Vagina (tissue), 2 donors: ENCODE measurements at regions not wholly inside any gene's neighbourhood (a gene's known extent, or its start where the extent isn't known, plus 50 kb on each side); places are given as distances from the start of the nearest gene placed in this dataset.
"Not testable (repeated sequence)": the region's sequence is repeated elsewhere in the genome, so short reads cannot be mapped to it uniquely, and the experiment has no call there.

Experiments used
- DNase-seq, 2 donors: peaks; one replicate each; pipeline ENCODE4 v3.0.0-alpha.2; 2017; ENCODE audit errors: extremely low spot score in 2 of 2
- H3K27ac ChIP-seq: fragments of 200-600 bp; sonication (generic); one replicate; pipeline ENCODE4 v1.5.1; 2019
- H3K27me3 ChIP-seq: fragments of 200-600 bp; sonication (generic); one replicate; pipeline ENCODE4 v1.5.1; 2019
- H3K36me3 ChIP-seq, 2 donors: fragments of 200-600 bp; sonication (generic); one replicate each; pipeline ENCODE4 v1.5.1; 2017 to 2019
- H3K4me1 ChIP-seq: fragments of 200-600 bp; sonication (generic); one replicate; pipeline ENCODE4 v1.5.1; 2019
- H3K4me3 ChIP-seq, 2 donors: fragments of 200-600 bp; sonication (generic); 1 replicate in 1 of 2; 2 replicates in 1 of 2; pipeline ENCODE4 v1.5.1; 2016 to 2019
- H3K9me3 ChIP-seq: fragments of 200-600 bp; sonication (generic); one replicate; pipeline ENCODE4 v1.5.1; 2019
- POLR2A ChIP-seq, 2 donors: fragments of 450-650 bp; IDR thresholded peaks; one replicate each; pipeline ENCODE4 v1.6.1; 2017; ENCODE audit warnings: antibody characterized with exemption in 2 of 2, mild to moderate bottlenecking in 2 of 2, moderate library complexity in 2 of 2
- POLR2AphosphoS5 ChIP-seq, 2 donors: sonication (generic); formaldehyde crosslinking; IDR thresholded peaks; one replicate each; pipeline ENCODE4 v1.9.0; 2017; ENCODE audit warnings: antibody characterized with exemption in 2 of 2, mild to moderate bottlenecking in 2 of 2, low read depth in 1 of 2; ENCODE audit not compliant: insufficient read depth in 1 of 2
- intact Hi-C: fragments of 100-400 bp; cut with DNase I; formaldehyde crosslinking; loops from one replicate; pipeline ENCODE4 v1.15.1; 2023
- TF ChIP-seq, protein P1 (sequence below), 3 experiments: fragments of 450-650 bp in 2 of 3; fragments of 200-600 bp in 1 of 3; sonication (generic) in 1 of 3; IDR thresholded peaks; one replicate each; pipeline ENCODE4 v1.5.1; 2017 to 2019; ENCODE audit warnings: antibody characterized with exemption in 3 of 3, mild to moderate bottlenecking in 2 of 3, moderate library complexity in 2 of 3

DNA sequence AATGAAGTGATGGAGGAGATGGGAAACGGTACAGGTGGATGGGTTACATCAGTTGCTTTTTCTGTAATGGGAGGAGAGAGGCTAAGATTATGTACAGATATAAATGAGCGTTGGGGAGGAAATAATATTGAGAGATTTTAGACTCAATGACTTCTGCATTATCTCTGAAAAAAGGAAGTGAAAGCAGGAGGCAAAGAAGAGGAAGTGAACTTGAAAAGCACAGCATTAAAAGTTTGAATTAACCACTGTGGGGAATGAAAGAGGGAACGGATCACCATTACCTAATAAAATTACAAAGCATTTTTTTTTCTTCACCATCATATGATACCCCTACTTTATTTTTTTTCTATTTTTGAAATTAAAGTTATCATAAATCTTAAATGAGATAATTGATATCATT lies 1025.5 kb downstream of the RPA4 start:
- TF ChIP-seq POLR2AphosphoS5 (IDR thresholded peaks at IDR 0.05; ENCODE audit: insufficient read depth in 1 of 2, low read depth in 1 of 2) (no peak), POLR2A (IDR thresholded peaks at IDR 0.05) (no peak)
- TF ChIP-seq, protein P1, sequence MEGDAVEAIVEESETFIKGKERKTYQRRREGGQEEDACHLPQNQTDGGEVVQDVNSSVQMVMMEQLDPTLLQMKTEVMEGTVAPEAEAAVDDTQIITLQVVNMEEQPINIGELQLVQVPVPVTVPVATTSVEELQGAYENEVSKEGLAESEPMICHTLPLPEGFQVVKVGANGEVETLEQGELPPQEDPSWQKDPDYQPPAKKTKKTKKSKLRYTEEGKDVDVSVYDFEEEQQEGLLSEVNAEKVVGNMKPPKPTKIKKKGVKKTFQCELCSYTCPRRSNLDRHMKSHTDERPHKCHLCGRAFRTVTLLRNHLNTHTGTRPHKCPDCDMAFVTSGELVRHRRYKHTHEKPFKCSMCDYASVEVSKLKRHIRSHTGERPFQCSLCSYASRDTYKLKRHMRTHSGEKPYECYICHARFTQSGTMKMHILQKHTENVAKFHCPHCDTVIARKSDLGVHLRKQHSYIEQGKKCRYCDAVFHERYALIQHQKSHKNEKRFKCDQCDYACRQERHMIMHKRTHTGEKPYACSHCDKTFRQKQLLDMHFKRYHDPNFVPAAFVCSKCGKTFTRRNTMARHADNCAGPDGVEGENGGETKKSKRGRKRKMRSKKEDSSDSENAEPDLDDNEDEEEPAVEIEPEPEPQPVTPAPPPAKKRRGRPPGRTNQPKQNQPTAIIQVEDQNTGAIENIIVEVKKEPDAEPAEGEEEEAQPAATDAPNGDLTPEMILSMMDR (IDR thresholded peaks at IDR 0.05) = no peak
- DNase-seq = no peak
- H3K4me3 ChIP-seq = no peak overlapping the region
- no peak overlapping the region for H3K27ac ChIP-seq
- intact Hi-C loops = no loop called here
- H3K27me3 ChIP-seq = no peaks in the 10 kb centered on the region
- no peaks in the 10 kb centered on the region for H3K9me3 ChIP-seq
- H3K36me3 ChIP-seq = no peaks in the 10 kb centered on the region
- H3K4me1 ChIP-seq = no peaks in the 10 kb centered on the region

DNA sequence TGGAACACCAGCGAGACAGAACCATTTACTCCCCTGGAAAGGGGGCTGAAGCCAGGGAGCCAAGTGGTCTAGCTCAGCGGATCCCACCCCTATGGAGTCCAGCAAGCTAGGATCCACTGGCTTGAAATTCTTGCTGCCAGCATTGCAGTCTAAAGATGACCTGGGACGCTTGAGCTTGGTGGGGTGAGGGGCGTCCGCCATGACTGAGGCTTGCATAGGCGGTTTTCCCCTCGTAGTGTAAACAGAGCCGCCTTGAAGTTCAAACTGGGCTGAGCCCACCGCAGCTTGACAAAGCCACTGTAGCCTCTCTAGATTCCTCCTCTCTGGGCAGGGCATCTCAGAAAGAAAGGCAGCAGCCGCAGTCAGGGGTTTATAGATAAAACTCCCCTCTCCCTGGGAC lies 1031.7 kb downstream of the RPA4 start:
- DNase-seq, H3K4me3 ChIP-seq, H3K9me3 ChIP-seq, H3K4me1 ChIP-seq, intact Hi-C loops, H3K36me3 ChIP-seq, H3K27me3 ChIP-seq, H3K27ac ChIP-seq: not testable (repeated sequence)

DNA sequence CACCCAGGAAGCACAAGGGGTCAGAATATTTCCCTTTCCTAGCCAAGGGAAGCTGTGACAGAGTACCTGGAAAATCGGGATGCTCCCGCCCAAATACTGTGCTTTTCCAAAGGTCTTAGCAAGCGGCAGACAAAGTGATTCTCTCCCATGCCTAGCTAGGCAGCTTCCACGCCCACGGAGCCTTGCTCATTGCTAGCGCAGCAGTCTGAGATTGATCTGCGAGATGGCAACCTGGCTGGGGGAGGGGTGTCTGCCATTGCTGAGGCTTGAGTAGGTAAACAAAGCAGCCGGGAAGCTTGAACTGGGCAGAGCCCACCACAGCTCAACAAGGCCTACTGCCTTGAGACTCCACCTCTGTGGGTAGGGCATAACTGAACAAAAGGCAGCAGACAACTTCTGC lies 1037.5 kb downstream of the RPA4 start:
- H3K27ac ChIP-seq, intact Hi-C loops, DNase-seq, H3K36me3 ChIP-seq, H3K4me3 ChIP-seq, H3K9me3 ChIP-seq, H3K27me3 ChIP-seq, H3K4me1 ChIP-seq: not testable (repeated sequence)

DNA sequence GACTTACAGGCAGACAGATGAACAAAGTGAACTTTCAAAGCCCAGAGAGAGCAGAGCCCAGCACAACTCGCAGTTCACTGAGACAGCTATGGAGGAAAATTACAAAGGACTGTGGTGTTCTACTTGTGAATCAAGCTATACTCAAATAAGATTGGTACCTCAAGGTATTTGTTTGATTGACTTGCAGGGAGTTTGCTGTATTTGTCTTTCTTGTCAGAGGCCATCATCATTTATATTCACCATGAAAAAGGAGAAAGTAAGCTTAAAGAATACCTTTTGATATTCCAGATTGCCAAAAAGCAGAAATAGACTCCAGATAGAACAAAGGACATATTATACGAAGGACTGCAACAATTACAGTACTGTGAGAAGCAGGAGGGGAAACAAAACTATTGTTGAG lies 1047.9 kb downstream of the RPA4 start:
- no peak for DNase-seq
- TF ChIP-seq, protein P1 (IDR thresholded peaks at IDR 0.05) = no peak
- no peak for TF ChIP-seq POLR2AphosphoS5 (IDR thresholded peaks at IDR 0.05; ENCODE audit: insufficient read depth in 1 of 2, low read depth in 1 of 2)
- no peak for TF ChIP-seq POLR2A (IDR thresholded peaks at IDR 0.05)
- H3K4me3 ChIP-seq = no peak overlapping the region
- H3K27ac ChIP-seq = no peak overlapping the region
- no peaks in the 10 kb centered on the region for H3K27me3 ChIP-seq
- intact Hi-C loops = no loop called here
- no peaks in the 10 kb centered on the region for H3K9me3 ChIP-seq
- no peaks in the 10 kb centered on the region for H3K36me3 ChIP-seq
- no peaks in the 10 kb centered on the region for H3K4me1 ChIP-seq

DNA sequence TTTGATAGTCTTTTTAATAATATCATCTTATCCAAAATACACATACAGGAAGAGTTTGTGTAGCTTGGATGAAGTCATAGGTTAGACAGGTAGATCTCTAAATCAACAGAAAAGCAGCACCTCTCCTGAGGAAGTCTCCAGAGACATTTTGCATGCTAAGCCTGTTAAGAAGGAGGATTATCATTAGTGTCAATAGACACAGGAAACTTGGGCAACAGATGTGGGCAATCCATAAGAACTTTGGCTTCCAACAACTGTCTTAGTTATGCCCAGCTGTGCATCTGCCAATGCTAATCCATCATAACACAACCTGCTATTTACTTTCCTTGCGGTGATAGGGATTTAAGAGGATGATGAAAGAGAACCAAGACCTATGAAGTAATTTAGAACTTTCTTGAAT lies 1052.6 kb downstream of the RPA4 start:
- intact Hi-C loops = no loop called here

DNA sequence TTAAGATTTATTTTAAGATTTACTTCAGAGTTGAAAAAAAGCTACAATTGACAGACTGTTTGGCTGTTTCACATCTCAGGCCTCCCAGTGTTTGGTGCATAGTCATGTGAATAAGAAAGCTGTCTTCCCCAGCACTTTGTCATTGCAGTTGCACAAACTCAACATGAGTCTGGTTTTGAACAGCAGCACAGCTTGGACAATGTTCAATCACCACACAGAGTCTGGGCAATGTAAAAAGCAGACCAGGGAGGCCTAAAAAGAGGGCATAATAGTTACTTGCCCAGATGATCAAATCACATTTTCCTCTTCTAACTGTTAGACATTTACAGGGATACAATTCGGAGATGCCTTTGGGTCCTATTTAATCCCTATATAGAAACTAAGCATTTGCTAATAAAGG lies 1055.0 kb downstream of the RPA4 start:
- H3K27ac ChIP-seq = no peak overlapping the region
- TF ChIP-seq POLR2AphosphoS5 (IDR thresholded peaks at IDR 0.05; ENCODE audit: insufficient read depth in 1 of 2, low read depth in 1 of 2) (no peak), POLR2A (IDR thresholded peaks at IDR 0.05) (no peak)
- TF ChIP-seq, protein P1 (IDR thresholded peaks at IDR 0.05) = no peak
- intact Hi-C loops = no loop called here
- no peak for DNase-seq
- no peaks in the 10 kb centered on the region for H3K27me3 ChIP-seq
- H3K4me1 ChIP-seq = no peaks in the 10 kb centered on the region
- no peaks in the 10 kb centered on the region for H3K9me3 ChIP-seq
- no peaks in the 10 kb centered on the region for H3K36me3 ChIP-seq
- no peak overlapping the region for H3K4me3 ChIP-seq

More for the DNA sequence above, 1052.6 kb downstream of the RPA4 start:
- Histone ChIP-seq H3K4me3 (no peak overlapping the region), H3K9me3 (no peaks in the 10 kb centered on the region), H3K27ac (no peak overlapping the region), H3K27me3 (no peaks in the 10 kb centered on the region), H3K4me1 (no peaks in the 10 kb centered on the region), H3K36me3 (no peaks in the 10 kb centered on the region)
- DNase-seq = no peak
- TF ChIP-seq POLR2AphosphoS5 (IDR thresholded peaks at IDR 0.05; ENCODE audit: insufficient read depth in 1 of 2, low read depth in 1 of 2) = no peak
